DOHH2 (cell line): ENCODE measurements at regions not wholly inside any gene's neighbourhood (a gene's known extent, or its start where the extent isn't known, plus 50 kb on each side); places are given as distances from the start of the nearest gene placed in this dataset.

Experiments used
- H3F3A ChIP-seq: fragments of 200-600 bp; sonication (generic), shearing (Covaris generic); 2 replicates; pipeline ENCODE4 v1.6.0; 2016; ENCODE audit warnings: antibody characterized with exemption, mild to moderate bottlenecking; ENCODE audit not compliant: control insufficient read depth, insufficient read depth
- H3K27ac ChIP-seq: fragments of 200-600 bp; sonication (generic); 2 replicates; pipeline ENCODE4 v1.5.1; 2014; ENCODE audit warnings: low read depth, mild to moderate bottlenecking, low read length, moderate library complexity
- H3K27me3 ChIP-seq: fragments of 200-600 bp; sonication (generic); 2 replicates; pipeline ENCODE4 v1.6.1; 2014; ENCODE audit warnings: mild to moderate bottlenecking, low read length, mixed read lengths; ENCODE audit not compliant: control insufficient read depth
- H3K36me3 ChIP-seq: fragments of 200-600 bp; sonication (generic); 2 replicates; pipeline ENCODE4 v1.6.1; 2014; ENCODE audit warnings: mild to moderate bottlenecking, low read length, moderate library complexity, mixed read lengths; ENCODE audit not compliant: control insufficient read depth
- H3K4me1 ChIP-seq: fragments of 200-600 bp; sonication (generic); 2 replicates; pipeline ENCODE4 v1.6.1; 2014; ENCODE audit warnings: mild to moderate bottlenecking, low read length, mixed read lengths; ENCODE audit not compliant: control insufficient read depth
- H3K4me2 ChIP-seq: fragments of 200-600 bp; sonication (generic); 2 replicates; pipeline ENCODE4 v1.6.0; 2014; ENCODE audit warnings: mild to moderate bottlenecking, low read length, moderate library complexity
- H3K4me3 ChIP-seq: fragments of 200-600 bp; sonication (generic); 2 replicates; pipeline ENCODE4 v1.5.1; 2014; ENCODE audit warnings: mild to moderate bottlenecking, low read length, mixed read lengths
- H3K79me2 ChIP-seq: fragments of 200-600 bp; sonication (generic); 2 replicates; pipeline ENCODE4 v1.6.1; 2014; ENCODE audit warnings: mild to moderate bottlenecking, low read length, mixed read lengths; ENCODE audit not compliant: control insufficient read depth
- H3K9me2 ChIP-seq: fragments of 200-600 bp; sonication (generic); replicated peaks from 2 replicates; pipeline ENCODE4 v1.6.1; 2014; ENCODE audit warnings: mild to moderate bottlenecking, low read length, mixed read lengths; ENCODE audit not compliant: control insufficient read depth
- H3K9me3 ChIP-seq: fragments of 200-600 bp; sonication (generic); 2 replicates; pipeline ENCODE4 v1.6.1; 2014; ENCODE audit warnings: antibody characterized with exemption, low read length, mixed read lengths; ENCODE audit not compliant: control insufficient read depth, insufficient read depth
- H4K20me1 ChIP-seq: fragments of 200-600 bp; sonication (generic); 2 replicates; pipeline ENCODE4 v1.6.0; 2014; ENCODE audit warnings: low read depth, mild to moderate bottlenecking, antibody characterized with exemption, low read length, moderate library complexity; ENCODE audit not compliant: control insufficient read depth, insufficient read depth
- EZH2phosphoT487 ChIP-seq: fragments of 200-600 bp; sonication (generic); IDR thresholded peaks from 2 replicates; pipeline ENCODE4 v1.6.1; 2017; ENCODE audit warnings: borderline replicate concordance, mild to moderate bottlenecking, antibody characterized with exemption, low read length, moderate library complexity, mixed read lengths
- TF ChIP-seq, protein P1 (sequence below): fragments of 200-600 bp; sonication (generic); IDR thresholded peaks from one replicate; pipeline ENCODE4 v1.5.1; 2014; ENCODE audit warnings: antibody characterized with exemption, mild to moderate bottlenecking, low read depth, low read length; ENCODE audit not compliant: poor library complexity, severe bottlenecking

DNA sequence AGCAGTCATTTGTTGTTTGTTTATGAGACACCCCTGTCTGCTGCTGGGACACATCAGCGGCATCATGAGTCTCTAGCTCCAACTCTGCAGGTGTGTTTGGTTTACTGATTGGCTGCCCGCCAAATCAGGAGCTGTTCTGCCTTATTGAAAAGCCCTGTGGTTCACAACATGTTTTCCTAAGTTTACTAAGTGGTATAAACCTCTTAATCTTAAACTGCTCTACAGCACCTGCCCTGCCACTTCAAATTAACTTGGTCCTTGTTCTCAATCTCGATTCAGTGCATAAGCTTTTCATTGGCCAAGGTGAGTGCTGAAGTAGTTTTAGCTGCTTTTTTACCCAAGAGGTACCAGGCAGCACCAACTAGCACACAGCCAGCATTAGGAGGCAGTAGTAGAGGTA lies 77.8 kb upstream of the WDR72 start:
- Histone ChIP-seq H3K4me1 (no peaks in the 10 kb centered on the region), H3K27ac (no peak overlapping the region), H4K20me1 (no peaks in the 10 kb centered on the region), H3K36me3 (no peaks in the 10 kb centered on the region), H3K27me3 (no peaks in the 10 kb centered on the region), H3F3A (no peaks in the 10 kb centered on the region), H3K9me2 (no peaks in the 10 kb centered on the region), H3K9me3 (no peaks in the 10 kb centered on the region), H3K4me2 (no peak overlapping the region), H3K4me3 (no peak overlapping the region), H3K79me2 (no peaks in the 10 kb centered on the region)
- no peak for TF ChIP-seq EZH2phosphoT487
- TF ChIP-seq, protein P1, sequence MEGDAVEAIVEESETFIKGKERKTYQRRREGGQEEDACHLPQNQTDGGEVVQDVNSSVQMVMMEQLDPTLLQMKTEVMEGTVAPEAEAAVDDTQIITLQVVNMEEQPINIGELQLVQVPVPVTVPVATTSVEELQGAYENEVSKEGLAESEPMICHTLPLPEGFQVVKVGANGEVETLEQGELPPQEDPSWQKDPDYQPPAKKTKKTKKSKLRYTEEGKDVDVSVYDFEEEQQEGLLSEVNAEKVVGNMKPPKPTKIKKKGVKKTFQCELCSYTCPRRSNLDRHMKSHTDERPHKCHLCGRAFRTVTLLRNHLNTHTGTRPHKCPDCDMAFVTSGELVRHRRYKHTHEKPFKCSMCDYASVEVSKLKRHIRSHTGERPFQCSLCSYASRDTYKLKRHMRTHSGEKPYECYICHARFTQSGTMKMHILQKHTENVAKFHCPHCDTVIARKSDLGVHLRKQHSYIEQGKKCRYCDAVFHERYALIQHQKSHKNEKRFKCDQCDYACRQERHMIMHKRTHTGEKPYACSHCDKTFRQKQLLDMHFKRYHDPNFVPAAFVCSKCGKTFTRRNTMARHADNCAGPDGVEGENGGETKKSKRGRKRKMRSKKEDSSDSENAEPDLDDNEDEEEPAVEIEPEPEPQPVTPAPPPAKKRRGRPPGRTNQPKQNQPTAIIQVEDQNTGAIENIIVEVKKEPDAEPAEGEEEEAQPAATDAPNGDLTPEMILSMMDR = no peak

DNA sequence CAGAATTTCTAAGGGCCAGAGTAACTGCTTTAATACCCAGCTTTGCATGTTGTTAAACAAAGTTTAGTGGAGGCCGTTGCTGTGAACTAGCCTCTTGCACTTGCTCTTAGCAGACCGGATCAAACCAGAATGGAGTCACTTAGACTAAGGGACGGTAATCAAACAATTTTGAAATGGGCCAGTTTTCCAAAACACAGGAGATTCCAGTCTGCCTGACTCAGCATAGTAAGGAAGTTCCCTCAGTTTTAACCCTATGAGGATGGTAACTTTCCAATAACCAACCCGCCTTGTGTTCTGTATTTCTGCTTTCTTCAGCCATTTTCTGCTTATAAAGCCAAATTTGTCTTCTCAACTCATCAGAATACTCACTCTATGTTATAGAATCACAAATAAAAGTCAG lies 77.2 kb upstream of the WDR72 start:
- Histone ChIP-seq H3K27ac (no peak overlapping the region), H4K20me1 (no peaks in the 10 kb centered on the region), H3K79me2 (no peaks in the 10 kb centered on the region), H3K36me3 (no peaks in the 10 kb centered on the region), H3K4me2 (no peak overlapping the region), H3K4me1 (no peaks in the 10 kb centered on the region), H3K9me2 (no peaks in the 10 kb centered on the region), H3K9me3 (no peaks in the 10 kb centered on the region), H3K27me3 (no peaks in the 10 kb centered on the region), H3K4me3 (no peak overlapping the region), H3F3A (no peaks in the 10 kb centered on the region)
- TF ChIP-seq, protein P1 = no peak
- no peak for TF ChIP-seq EZH2phosphoT487

DNA sequence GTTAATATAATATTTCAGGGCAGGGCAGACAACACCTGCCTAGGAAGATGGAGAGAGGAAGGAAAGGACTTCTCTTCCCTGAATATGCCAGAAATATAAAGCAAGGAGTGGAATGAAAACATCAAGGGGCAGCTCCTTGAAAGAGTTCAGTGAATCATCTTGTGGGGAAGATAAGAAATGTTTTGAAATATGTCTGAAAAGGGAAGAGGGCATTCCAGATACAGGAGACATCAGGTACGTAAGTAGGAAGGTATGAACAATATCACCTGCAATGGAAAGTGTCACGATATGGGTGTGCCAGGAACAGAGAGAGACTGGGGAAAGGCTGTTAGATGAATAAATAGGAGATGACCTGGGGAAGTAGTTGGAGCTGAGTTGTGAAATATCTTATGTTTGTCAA lies 75.8 kb upstream of the WDR72 start:
- H3K9me2 ChIP-seq = no peaks in the 10 kb centered on the region
- no peaks in the 10 kb centered on the region for H3F3A ChIP-seq
- H3K9me3 ChIP-seq = no peaks in the 10 kb centered on the region
- no peak overlapping the region for H3K4me2 ChIP-seq
- H3K4me1 ChIP-seq = no peaks in the 10 kb centered on the region
- H3K36me3 ChIP-seq = no peaks in the 10 kb centered on the region
- H3K27me3 ChIP-seq = no peaks in the 10 kb centered on the region
- H3K27ac ChIP-seq = no peak overlapping the region
- H3K4me3 ChIP-seq = no peak overlapping the region
- H4K20me1 ChIP-seq = no peaks in the 10 kb centered on the region
- TF ChIP-seq, protein P1 = no peak
- no peak for TF ChIP-seq EZH2phosphoT487
- H3K79me2 ChIP-seq = no peaks in the 10 kb centered on the region

DNA sequence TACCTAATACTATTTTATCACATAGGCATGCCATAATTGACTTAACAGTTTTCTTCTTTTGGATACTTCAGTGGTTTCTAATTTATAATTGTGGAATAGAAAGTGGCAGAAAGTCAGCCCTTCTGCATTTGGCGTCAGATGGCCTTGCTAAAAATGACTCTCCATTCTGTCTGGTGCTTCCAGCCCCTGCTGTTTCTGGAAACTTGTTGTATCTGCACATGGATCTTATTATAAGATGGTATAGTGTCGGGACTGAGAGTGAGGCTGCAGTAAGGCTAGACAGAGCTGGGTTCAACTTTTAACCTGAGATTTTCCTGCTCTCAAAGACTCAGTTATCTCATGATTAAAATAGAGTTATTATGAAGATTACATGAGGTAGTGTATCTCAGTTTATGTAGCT lies 74.8 kb upstream of the WDR72 start:
- Histone ChIP-seq H3K36me3 (no peaks in the 10 kb centered on the region), H3K4me1 (no peaks in the 10 kb centered on the region), H4K20me1 (no peaks in the 10 kb centered on the region), H3K4me2 (no peak overlapping the region), H3F3A (no peaks in the 10 kb centered on the region), H3K27me3 (no peaks in the 10 kb centered on the region), H3K4me3 (no peak overlapping the region), H3K79me2 (no peaks in the 10 kb centered on the region), H3K9me2 (no peaks in the 10 kb centered on the region), H3K27ac (no peak overlapping the region), H3K9me3 (no peaks in the 10 kb centered on the region)
- TF ChIP-seq, protein P1 = no peak
- no peak for TF ChIP-seq EZH2phosphoT487
